ENCODE measurements at regions not wholly inside any gene's neighbourhood (a gene's known extent, or its start where the extent isn't known, plus 50 kb on each side); places are given as distances from the start of the nearest gene placed in this dataset.

GRCh38 chr10:63718006-63718405 is 196.8 kb downstream of the REEP3 start:
- TF ChIP-seq, protein P1, sequence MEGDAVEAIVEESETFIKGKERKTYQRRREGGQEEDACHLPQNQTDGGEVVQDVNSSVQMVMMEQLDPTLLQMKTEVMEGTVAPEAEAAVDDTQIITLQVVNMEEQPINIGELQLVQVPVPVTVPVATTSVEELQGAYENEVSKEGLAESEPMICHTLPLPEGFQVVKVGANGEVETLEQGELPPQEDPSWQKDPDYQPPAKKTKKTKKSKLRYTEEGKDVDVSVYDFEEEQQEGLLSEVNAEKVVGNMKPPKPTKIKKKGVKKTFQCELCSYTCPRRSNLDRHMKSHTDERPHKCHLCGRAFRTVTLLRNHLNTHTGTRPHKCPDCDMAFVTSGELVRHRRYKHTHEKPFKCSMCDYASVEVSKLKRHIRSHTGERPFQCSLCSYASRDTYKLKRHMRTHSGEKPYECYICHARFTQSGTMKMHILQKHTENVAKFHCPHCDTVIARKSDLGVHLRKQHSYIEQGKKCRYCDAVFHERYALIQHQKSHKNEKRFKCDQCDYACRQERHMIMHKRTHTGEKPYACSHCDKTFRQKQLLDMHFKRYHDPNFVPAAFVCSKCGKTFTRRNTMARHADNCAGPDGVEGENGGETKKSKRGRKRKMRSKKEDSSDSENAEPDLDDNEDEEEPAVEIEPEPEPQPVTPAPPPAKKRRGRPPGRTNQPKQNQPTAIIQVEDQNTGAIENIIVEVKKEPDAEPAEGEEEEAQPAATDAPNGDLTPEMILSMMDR (IDR thresholded peaks at IDR 0.05): no peak
- TF ChIP-seq POLR2A (IDR thresholded peaks at IDR 0.05): no peak

Measured in body of pancreas (tissue), 4 donors.